ENCODE measurements at regions not wholly inside any gene's neighbourhood (a gene's known extent, or its start where the extent isn't known, plus 50 kb on each side); places are given as distances from the start of the nearest gene placed in this dataset.

DNA sequence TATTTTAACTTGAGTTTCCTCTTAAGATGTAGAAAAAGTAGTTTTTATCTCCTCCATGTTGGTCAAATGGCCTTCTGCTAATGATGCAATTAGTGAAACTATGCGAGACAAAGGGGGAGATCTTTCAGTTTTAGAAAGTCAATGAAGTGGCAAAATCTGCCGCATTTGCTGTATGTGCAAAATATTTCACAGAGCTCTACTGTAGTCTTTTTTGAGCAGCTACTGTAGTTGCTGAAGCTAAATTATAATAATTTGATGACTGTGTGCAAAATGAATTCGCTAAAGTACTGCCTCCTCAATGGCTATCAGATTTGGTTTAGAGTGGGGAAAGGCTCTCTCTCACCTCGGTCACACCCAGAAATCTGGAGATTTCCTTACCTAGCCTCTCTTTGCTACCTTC is 267.6 kb upstream of the ZFP64 start:
- H3K36me3 Mint-ChIP-seq, result no peaks in the 10 kb centered on the region
- H3K4me1 Mint-ChIP-seq (ENCODE audit: low read depth in 2 of 2), result no peaks in the 10 kb centered on the region
- no peak overlapping the region for H3K27ac Mint-ChIP-seq
- ATAC-seq, result no peak
- no peaks in the 10 kb centered on the region for H3K9me3 Mint-ChIP-seq
- no peak for DNase-seq (ENCODE audit: low spot score)
- H3K27me3 Mint-ChIP-seq, result peaks cover 17 to 19% of the 10 kb centered on the region in 2 donors
- H3K4me3 Mint-ChIP-seq, result no peak overlapping the region

DNA sequence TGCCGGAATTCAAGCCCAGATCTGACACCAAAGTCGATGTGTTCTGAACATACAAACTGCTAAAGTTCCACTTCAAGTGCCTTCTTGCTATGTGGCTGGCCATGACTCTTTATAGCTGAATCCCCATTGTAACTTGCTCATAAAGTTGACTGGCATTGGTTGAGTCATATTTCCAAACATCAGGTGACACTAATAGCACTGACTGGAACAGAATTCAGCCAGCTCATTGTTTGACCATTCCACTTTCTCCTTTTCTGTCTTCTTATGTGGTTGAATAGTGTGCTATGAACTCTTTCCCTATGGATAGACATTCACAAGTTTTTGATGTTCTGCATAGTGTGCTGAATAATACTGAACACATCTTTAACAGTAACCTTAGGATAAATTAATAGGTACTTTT is 266.2 kb upstream of the ZFP64 start:
- peaks cover 16 to 23% of the 10 kb centered on the region in 2 donors for H3K27me3 Mint-ChIP-seq
- no peaks in the 10 kb centered on the region for H3K4me1 Mint-ChIP-seq (ENCODE audit: low read depth in 2 of 2)
- no peak for ATAC-seq
- no peaks in the 10 kb centered on the region for H3K9me3 Mint-ChIP-seq
- no peak overlapping the region for H3K27ac Mint-ChIP-seq
- H3K4me3 Mint-ChIP-seq, result no peak overlapping the region
- H3K36me3 Mint-ChIP-seq, result no peaks in the 10 kb centered on the region
- no peak for DNase-seq (ENCODE audit: low spot score)

DNA sequence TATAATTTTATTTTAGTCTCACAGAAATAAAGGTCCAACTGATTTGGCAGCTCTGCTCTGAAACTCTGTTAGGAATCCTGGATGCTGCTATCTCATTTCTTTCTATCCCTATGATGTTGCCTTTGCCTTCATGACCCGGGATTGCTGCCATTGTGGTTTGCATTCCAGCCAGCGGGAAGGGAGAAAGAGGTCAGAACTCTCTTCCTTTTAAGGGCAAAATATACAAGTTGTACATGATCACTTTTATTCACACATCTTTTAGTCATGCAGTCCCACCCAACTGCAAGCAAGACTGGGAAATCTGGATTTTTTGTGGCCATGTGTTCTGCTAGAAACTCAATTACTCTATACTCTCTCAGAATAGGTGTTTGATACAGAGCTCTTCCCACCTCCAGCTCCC is 263.1 kb upstream of the ZFP64 start:
- Mint-ChIP-seq H3K36me3 (no peaks in the 10 kb centered on the region), H3K27ac (no peak overlapping the region), H3K27me3 (peaks cover 0 to 11% of the 10 kb centered on the region in 2 donors), H3K9me3 (no peaks in the 10 kb centered on the region), H3K4me1 (ENCODE audit: low read depth in 2 of 2) (no peaks in the 10 kb centered on the region), H3K4me3 (no peak overlapping the region)
- DNase-seq (ENCODE audit: low spot score) (no peak), ATAC-seq (no peak)

- H3K36me3 Mint-ChIP-seq, result no peaks in the 10 kb centered on the region
- no peaks in the 10 kb centered on the region for H3K9me3 Mint-ChIP-seq
- ATAC-seq (no peak), DNase-seq (ENCODE audit: low spot score) (no peak)
- no peak overlapping the region for H3K27ac Mint-ChIP-seq
- no peak overlapping the region for H3K4me3 Mint-ChIP-seq
- no peaks in the 10 kb centered on the region for H3K4me1 Mint-ChIP-seq (ENCODE audit: low read depth in 2 of 2)
- H3K27me3 Mint-ChIP-seq, result peaks cover 0 to 5% of the 10 kb centered on the region in 2 donors
These were observed 257.1 kb upstream of the ZFP64 start for GRCh38 chr20:52448513-52449232.

- H3K27me3 Mint-ChIP-seq, result peaks cover 0 to 8% of the 10 kb centered on the region in 2 donors
- H3K4me3 Mint-ChIP-seq, result no peak overlapping the region
- H3K36me3 Mint-ChIP-seq, result no peaks in the 10 kb centered on the region
- DNase-seq (ENCODE audit: low spot score) (no peak), ATAC-seq (no peak)
- no peaks in the 10 kb centered on the region for H3K4me1 Mint-ChIP-seq (ENCODE audit: low read depth in 2 of 2)
- no peaks in the 10 kb centered on the region for H3K9me3 Mint-ChIP-seq
- H3K27ac Mint-ChIP-seq, result no peak overlapping the region
These were observed 255.6 kb upstream of the ZFP64 start for GRCh38 chr20:52447225-52447551.

- H3K4me3 Mint-ChIP-seq, result no peak overlapping the region
- DNase-seq (ENCODE audit: low spot score), result no peak
- H3K27me3 Mint-ChIP-seq, result peaks cover 5 to 13% of the 10 kb centered on the region in 2 donors
- H3K9me3 Mint-ChIP-seq, result no peaks in the 10 kb centered on the region
- no peaks in the 10 kb centered on the region for H3K4me1 Mint-ChIP-seq (ENCODE audit: low read depth in 2 of 2)
- H3K27ac Mint-ChIP-seq, result no peak overlapping the region
- ATAC-seq, result no peak
- H3K36me3 Mint-ChIP-seq, result no peaks in the 10 kb centered on the region
These were observed 255.0 kb upstream of the ZFP64 start for GRCh38 chr20:52446421-52447224.

DNA sequence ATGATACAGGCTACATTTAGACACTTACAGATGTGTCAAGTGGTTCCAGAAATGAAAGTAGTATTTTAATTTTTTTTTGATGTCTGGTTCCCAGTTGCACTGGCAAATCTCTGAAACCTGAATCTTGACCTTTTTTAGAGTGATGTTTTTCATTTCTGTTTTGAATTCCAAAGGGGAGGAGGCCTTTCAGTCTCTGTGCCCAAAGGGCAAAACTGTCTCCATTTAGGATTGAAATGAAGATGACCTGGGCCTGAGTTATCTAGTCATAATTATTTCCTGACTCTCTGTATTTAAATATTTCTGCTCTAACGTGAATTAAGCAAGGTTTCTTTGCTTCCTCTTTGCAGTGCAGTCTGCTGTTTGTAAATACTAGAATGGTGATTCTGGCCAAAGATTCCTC is 252.9 kb upstream of the ZFP64 start:
- no peaks in the 10 kb centered on the region for H3K36me3 Mint-ChIP-seq
- DNase-seq (ENCODE audit: low spot score), result no peak
- H3K27ac Mint-ChIP-seq, result no peak overlapping the region
- ATAC-seq, result no peak
- peaks cover 13 to 17% of the 10 kb centered on the region in 2 donors for H3K27me3 Mint-ChIP-seq
- no peaks in the 10 kb centered on the region for H3K4me1 Mint-ChIP-seq (ENCODE audit: low read depth in 2 of 2)
- H3K4me3 Mint-ChIP-seq, result no peak overlapping the region
- no peaks in the 10 kb centered on the region for H3K9me3 Mint-ChIP-seq

DNA sequence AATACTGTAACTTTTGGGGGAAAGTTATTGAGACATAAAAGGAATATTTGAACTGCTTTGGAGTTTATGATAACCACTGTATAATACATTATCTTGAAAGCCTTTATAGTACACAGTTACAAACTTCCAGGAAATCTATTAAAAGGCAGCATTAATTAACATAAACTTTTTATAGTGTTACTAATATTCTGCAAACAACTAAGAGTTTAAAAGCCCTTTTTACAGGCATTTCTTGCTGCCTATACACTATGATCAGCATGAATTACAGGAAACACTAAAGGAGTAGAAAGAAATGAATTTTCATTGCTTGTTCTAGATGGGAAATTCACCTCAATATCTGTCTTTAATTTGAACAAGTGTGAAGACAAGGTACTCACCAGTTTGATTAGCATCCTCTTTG is 252.3 kb upstream of the ZFP64 start:
- DNase-seq (ENCODE audit: low spot score) (no peak), ATAC-seq (no peak)
- H3K9me3 Mint-ChIP-seq, result no peaks in the 10 kb centered on the region
- no peak overlapping the region for H3K4me3 Mint-ChIP-seq
- no peaks in the 10 kb centered on the region for H3K4me1 Mint-ChIP-seq (ENCODE audit: low read depth in 2 of 2)
- no peak overlapping the region for H3K27ac Mint-ChIP-seq
- H3K27me3 Mint-ChIP-seq, result peaks cover 13 to 17% of the 10 kb centered on the region in 2 donors
- no peaks in the 10 kb centered on the region for H3K36me3 Mint-ChIP-seq

DNA sequence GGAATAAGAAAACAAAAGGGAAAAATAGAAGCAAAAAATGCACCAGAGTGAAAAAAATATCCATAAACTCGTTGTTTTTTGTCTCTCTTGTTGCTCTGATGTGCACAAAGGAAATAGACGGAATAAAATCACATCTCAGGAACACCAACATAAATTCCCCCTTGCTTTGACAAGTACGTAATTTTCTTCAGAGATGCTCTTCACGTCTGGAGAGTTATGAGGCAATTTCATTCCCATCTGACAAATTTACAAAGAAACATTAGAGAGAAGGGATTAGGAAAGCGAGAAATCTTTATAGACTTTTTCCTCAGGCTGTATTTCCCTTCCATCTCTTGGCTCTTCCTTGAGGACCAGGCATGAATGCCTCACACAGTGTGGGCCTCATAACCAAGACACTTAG is 250.1 kb upstream of the ZFP64 start:
- H3K4me3 Mint-ChIP-seq, result no peak overlapping the region
- H3K9me3 Mint-ChIP-seq, result no peaks in the 10 kb centered on the region
- H3K4me1 Mint-ChIP-seq (ENCODE audit: low read depth in 2 of 2), result no peaks in the 10 kb centered on the region
- H3K27ac Mint-ChIP-seq, result no peak overlapping the region
- DNase-seq (ENCODE audit: low spot score) (no peak), ATAC-seq (no peak)
- H3K36me3 Mint-ChIP-seq, result no peaks in the 10 kb centered on the region
- peaks cover 13 to 17% of the 10 kb centered on the region in 2 donors for H3K27me3 Mint-ChIP-seq

GRCh38 chr20:52439375-52439774 is 247.8 kb upstream of the ZFP64 start:
- Mint-ChIP-seq H3K4me3 (no peak overlapping the region), H3K4me1 (ENCODE audit: low read depth in 2 of 2) (no peaks in the 10 kb centered on the region), H3K9me3 (no peaks in the 10 kb centered on the region), H3K27me3 (peaks cover 13 to 17% of the 10 kb centered on the region in 2 donors), H3K27ac (no peak overlapping the region), H3K36me3 (no peaks in the 10 kb centered on the region)
- no peak for DNase-seq (ENCODE audit: low spot score)
- no peak for ATAC-seq

DNA sequence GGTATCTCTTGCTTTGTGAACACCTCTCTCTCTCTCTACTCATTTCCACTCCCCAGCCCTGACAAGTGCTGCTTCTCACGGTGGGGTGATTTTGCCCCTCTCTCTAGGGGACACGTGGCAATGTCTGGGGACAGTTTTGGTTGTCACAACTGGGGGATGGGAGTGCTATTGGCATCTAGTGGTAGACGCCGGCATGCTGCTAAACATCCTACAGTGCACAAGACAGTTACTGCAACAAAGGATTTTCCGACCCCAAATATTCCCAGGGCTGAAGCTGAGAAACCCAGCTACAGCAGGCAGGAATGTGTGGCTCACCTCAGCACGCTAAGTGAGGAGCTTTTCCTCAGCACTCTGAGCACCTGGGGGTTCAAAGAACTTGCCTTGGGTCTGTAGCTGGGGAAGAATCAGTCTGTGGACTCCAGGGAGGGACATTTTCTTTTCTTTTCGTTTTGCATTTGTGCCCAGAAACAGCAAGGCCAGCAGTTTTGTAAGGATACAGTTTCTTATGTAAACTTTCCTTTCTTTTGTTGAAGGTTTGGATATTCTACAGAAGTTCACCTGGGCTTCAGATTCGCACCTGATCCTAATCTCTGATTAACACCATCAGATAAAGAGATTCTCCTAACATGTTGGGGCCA is 246.9 kb upstream of the ZFP64 start:
- Mint-ChIP-seq H3K36me3 (no peaks in the 10 kb centered on the region), H3K4me1 (ENCODE audit: low read depth in 2 of 2) (no peaks in the 10 kb centered on the region), H3K4me3 (no peak overlapping the region), H3K27me3 (peaks cover 13 to 17% of the 10 kb centered on the region in 2 donors), H3K27ac (no peak overlapping the region), H3K9me3 (no peaks in the 10 kb centered on the region)
- DNase-seq (ENCODE audit: low spot score) (no peak), ATAC-seq (no peak)

- no peak overlapping the region for H3K27ac Mint-ChIP-seq
- peaks cover 2% of the 10 kb centered on the region for H3K9me3 Mint-ChIP-seq
- no peaks in the 10 kb centered on the region for H3K36me3 Mint-ChIP-seq
- no peak for DNase-seq (ENCODE audit: low spot score)
- no peak overlapping the region for H3K4me3 Mint-ChIP-seq
- no peak for ATAC-seq
- no peaks in the 10 kb centered on the region for H3K27me3 Mint-ChIP-seq
- no peaks in the 10 kb centered on the region for H3K4me1 Mint-ChIP-seq (ENCODE audit: low read depth in 2 of 2)
These were observed 242.9 kb upstream of the ZFP64 start for GRCh38 chr20:52434453-52434852.

DNA sequence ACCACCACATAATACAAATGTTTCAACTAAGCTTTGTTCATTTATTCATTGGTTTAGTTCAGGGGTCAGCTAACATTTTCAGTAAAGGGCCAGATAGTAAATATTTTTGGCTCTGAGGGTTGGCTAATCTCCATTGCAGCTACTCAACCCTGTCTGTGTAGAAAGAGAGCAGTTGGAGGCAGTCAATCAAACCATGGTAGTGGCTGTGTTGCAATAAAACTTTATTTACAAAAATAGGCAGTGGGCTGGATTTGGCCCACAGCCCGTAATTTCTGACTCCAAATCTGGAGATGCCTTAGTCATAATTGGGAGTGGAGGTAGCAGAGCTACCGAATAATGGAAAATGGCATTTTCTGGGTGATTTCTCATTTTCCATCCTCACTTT is 242.5 kb upstream of the ZFP64 start:
- no peak overlapping the region for H3K27ac Mint-ChIP-seq

GRCh38 chr20:52433326-52434040 is 241.9 kb upstream of the ZFP64 start:
- Mint-ChIP-seq H3K27me3 (no peaks in the 10 kb centered on the region), H3K9me3 (peaks cover 2% of the 10 kb centered on the region), H3K4me1 (ENCODE audit: low read depth in 2 of 2) (no peaks in the 10 kb centered on the region), H3K27ac (no peak overlapping the region), H3K4me3 (no peak overlapping the region), H3K36me3 (no peaks in the 10 kb centered on the region)
- DNase-seq (ENCODE audit: low spot score) (no peak), ATAC-seq (no peak)

More for the DNA sequence above, 242.5 kb upstream of the ZFP64 start:
- Mint-ChIP-seq H3K4me1 (ENCODE audit: low read depth in 2 of 2) (no peaks in the 10 kb centered on the region), H3K4me3 (no peak overlapping the region), H3K27me3 (no peaks in the 10 kb centered on the region), H3K9me3 (peaks cover 2% of the 10 kb centered on the region), H3K36me3 (no peaks in the 10 kb centered on the region)
- DNase-seq (ENCODE audit: low spot score), result no peak
- no peak for ATAC-seq
